Hepatic stellate cell (primary cell): ENCODE measurements at regions not wholly inside any gene's neighbourhood (a gene's known extent, or its start where the extent isn't known, plus 50 kb on each side); places are given as distances from the start of the nearest gene placed in this dataset.
A peak's percentile ranks its signal among the peaks of the same experiment; 100 is the strongest.

Experiments used
- DNase-seq: peaks from one replicate; pipeline ENCODE4 v3.0.0; 2011; ENCODE audit warnings: low spot score

GRCh38 chr20:62581806-62582205 lies 60.5 kb upstream of the SLCO4A1 start:
- DNase-seq, result no peak

GRCh38 chr20:62583424-62583920 lies 58.8 kb upstream of the SLCO4A1 start:
- DNase-seq, result peak; percentile 58

GRCh38 chr20:62584671-62585460 lies 57.4 kb upstream of the SLCO4A1 start:
- no peak for DNase-seq

- no peak for DNase-seq
These were observed 56.8 kb upstream of the SLCO4A1 start for GRCh38 chr20:62585461-62585970.

- DNase-seq, result no peak
These were observed 55.5 kb upstream of the SLCO4A1 start for GRCh38 chr20:62586799-62587198.

- no peak for DNase-seq
These were observed 54.4 kb upstream of the SLCO4A1 start for GRCh38 chr20:62587757-62588402.

- DNase-seq, result peak; percentile 53
These were observed 53.7 kb upstream of the SLCO4A1 start for GRCh38 chr20:62588458-62589149.

GRCh38 chr20:62589150-62589498 lies 53.2 kb upstream of the SLCO4A1 start:
- DNase-seq, result no peak

GRCh38 chr20:62589720-62590119 lies 52.6 kb upstream of the SLCO4A1 start:
- no peak for DNase-seq

GRCh38 chr20:62590309-62591121 lies 51.8 kb upstream of the SLCO4A1 start:
- DNase-seq, result peak; percentile 50

GRCh38 chr20:62591122-62591468 lies 51.2 kb upstream of the SLCO4A1 start:
- DNase-seq, result no peak

GRCh38 chr20:62591591-62591990 lies 50.7 kb upstream of the SLCO4A1 start:
- DNase-seq, result no peak
